ENCODE measurements at regions not wholly inside any gene's neighbourhood (a gene's known extent, or its start where the extent isn't known, plus 50 kb on each side); places are given as distances from the start of the nearest gene placed in this dataset.

- DNase-seq (ENCODE audit: low read depth in 2 of 2), result no peak
Measured at GRCh38 chr12:23169012-23169695, 544.2 kb downstream of the ETNK1 start.

DNA sequence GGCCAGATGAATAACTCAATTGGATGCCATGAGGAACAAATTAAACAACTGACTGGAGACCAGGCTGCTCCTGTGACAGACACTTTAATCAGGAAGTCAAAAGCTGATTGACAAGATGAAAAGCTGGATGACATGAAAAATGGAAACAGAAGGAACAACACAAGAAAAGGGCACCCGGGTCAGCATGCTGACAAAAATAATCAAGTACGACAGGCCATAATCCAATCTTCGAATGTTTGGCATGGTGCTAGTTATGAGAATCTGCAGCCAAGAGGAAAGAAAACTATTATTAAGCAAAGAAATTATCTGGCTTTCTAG lies 544.7 kb downstream of the ETNK1 start:
- DNase-seq (ENCODE audit: low read depth in 2 of 2), result no peak

DNA sequence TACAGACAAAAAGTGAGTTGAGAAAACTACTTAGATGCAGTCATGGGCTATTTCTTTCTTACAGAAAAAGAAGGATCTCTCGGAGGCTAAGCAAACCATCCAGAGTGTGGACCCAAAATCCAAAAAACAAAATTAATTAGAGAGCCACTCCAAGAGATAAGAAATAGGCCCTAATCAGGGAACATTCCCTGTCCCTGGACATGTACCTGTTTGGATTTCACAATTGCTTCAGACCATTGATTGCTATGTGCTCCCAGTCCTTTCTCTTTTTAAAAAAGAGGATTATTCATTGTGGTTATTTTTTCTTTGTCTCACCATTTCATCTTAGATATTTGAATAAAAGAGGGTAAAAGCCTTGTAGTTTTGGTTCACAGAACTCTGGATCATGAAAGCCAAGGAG lies 549.9 kb downstream of the ETNK1 start:
- DNase-seq (ENCODE audit: low read depth in 2 of 2), result no peak

GRCh38 chr12:23185346-23185745 lies 560.4 kb downstream of the ETNK1 start:
- DNase-seq (ENCODE audit: low read depth in 2 of 2), result no peak

DNA sequence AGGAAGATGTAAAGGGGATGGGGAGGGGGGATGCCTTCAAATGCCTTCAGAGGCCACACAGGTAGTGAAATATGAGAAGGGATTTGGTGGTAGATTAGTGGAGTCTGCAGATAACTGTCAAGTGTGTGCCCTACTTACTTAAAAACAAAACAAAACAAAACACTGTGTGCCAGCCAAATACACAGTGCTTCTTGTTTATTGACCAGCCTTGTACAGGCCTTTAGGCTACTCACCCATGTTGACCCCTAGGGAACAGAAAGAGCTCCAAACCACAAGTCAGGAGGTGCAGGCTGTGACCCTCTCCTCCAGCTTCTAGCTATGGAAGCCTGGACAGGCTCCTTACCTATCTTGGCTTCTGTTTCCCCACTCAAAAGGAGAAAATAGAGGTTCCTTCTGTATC lies 562.0 kb downstream of the ETNK1 start:
- DNase-seq (ENCODE audit: low read depth in 2 of 2), result no peak

- DNase-seq (ENCODE audit: low read depth in 2 of 2), result no peak
Measured at GRCh38 chr12:23193552-23193951, 568.6 kb downstream of the ETNK1 start.

DNA sequence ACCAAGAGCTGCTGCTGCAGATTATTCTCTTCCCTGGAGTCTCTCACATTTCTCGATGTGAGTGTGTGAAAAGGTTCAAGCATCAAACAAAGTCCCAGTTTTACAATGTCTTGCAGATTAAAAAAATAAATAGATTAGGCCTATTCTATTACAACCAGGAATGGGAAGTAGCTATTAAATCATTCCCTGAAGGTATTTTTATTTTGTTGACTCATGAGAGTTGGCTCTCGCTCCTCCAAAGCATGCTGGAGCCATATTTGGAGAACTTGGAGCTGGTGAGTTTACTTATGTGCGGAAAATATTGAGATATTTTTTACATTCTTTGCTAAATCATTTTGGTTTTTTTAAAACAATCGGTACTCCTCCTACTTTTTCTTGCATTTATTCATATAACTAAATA lies 572.3 kb downstream of the ETNK1 start:
- no peak for DNase-seq (ENCODE audit: low read depth in 2 of 2)

GRCh38 chr12:23202728-23203127 lies 577.8 kb downstream of the ETNK1 start:
- DNase-seq (ENCODE audit: low read depth in 2 of 2), result no peak

DNA sequence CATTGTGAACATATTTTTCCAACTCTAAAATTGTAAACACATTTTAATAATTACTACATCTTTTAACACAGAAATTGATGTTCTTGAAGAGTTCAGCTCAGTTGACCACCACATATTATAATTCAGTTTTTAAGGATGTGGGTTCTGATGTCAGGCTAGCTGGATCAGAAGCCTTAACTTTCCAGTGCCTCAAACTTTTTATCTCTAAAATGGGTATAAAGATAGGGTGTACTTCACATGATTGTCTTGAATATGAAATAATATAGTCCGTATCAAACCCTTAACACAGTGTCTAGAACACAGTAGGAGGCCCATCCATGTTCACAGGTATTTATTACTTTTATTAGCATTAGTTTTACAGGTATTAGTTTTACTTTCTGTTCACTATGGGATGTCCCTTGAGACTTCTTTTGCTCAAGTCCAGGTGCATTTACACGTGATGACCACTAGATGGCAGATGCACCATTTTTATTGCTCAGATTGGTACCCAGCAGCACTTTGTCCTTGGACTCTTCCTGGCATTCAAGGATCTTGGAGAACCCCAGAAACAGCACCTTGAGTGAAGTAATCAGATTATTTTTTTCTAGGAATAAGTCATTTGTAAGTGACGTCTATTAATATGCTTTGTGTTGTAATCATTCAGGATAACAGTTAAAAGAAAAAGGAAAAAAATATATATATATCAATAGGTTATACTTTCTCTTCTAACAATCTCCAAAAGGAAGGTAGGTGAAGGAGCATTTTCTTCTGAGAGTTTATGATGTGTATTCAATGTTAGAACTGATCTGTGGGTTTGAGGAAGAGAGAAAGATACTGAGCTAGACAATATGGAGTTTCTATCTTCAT lies 580.2 kb downstream of the ETNK1 start:
- peak; percentile 28 to 58 for DNase-seq (ENCODE audit: low read depth in 2 of 2)

- DNase-seq (ENCODE audit: low read depth in 2 of 2), result no peak
Measured at GRCh38 chr12:23209793-23210192, 584.8 kb downstream of the ETNK1 start.

DNA sequence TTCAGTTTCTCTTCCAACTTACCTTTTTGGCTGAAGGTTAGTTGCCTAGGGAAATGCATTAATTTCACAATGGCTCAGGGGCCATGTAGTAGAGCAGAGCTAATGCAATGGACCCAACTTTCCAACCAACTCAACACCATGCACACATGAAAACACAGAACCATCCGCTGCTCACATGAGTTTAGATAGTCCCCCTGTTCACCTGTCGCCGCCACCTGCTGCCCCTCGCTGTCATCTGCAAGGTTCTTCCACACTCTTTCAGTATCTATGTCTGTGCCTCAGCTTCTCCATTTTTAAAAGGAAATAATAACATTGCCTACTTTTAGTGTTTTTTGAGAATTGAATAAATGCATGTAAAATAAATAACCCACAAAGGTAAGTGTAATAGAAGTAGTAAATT lies 585.6 kb downstream of the ETNK1 start:
- no peak for DNase-seq (ENCODE audit: low read depth in 2 of 2)

GRCh38 chr12:23211384-23212320 lies 586.7 kb downstream of the ETNK1 start:
- no peak for DNase-seq (ENCODE audit: low read depth in 2 of 2)

GRCh38 chr12:23217158-23217557 lies 592.2 kb downstream of the ETNK1 start:
- DNase-seq (ENCODE audit: low read depth in 2 of 2), result no peak

- DNase-seq (ENCODE audit: low read depth in 2 of 2), result no peak
Measured at GRCh38 chr12:23217667-23218066, 592.7 kb downstream of the ETNK1 start.

- DNase-seq (ENCODE audit: low read depth in 2 of 2), result no peak
Measured at GRCh38 chr12:23221066-23221465, 596.1 kb downstream of the ETNK1 start.

GRCh38 chr12:23221926-23222325 lies 597.0 kb downstream of the ETNK1 start:
- no peak for DNase-seq (ENCODE audit: low read depth in 2 of 2)

GRCh38 chr12:23222801-23223200 lies 597.8 kb downstream of the ETNK1 start:
- DNase-seq (ENCODE audit: low read depth in 2 of 2), result no peak

DNA sequence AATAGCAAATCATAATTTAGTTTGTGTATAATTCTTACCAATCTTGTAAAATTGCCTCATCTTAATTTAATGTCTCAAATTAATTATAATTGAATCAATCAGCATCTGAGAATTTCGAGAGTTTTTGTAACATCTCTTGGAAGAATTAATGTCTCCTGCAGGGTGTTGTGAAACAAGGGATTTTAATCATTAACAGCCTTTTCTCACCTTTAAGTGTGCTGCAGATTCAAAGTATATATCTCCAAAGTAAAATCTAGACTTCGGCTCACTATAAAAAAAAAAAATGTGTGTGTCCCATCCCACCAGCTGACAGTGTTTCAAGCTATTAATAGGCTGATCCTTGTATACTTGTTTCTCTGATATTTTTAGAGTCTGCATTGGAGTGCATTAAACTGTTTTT lies 603.1 kb downstream of the ETNK1 start:
- no peak for DNase-seq (ENCODE audit: low read depth in 2 of 2)

GRCh38 chr12:23230899-23231298 lies 605.9 kb downstream of the ETNK1 start:
- no peak for DNase-seq (ENCODE audit: low read depth in 2 of 2)

- no peak for DNase-seq (ENCODE audit: low read depth in 2 of 2)
Measured at GRCh38 chr12:23236066-23236780, 611.3 kb downstream of the ETNK1 start.

DNA sequence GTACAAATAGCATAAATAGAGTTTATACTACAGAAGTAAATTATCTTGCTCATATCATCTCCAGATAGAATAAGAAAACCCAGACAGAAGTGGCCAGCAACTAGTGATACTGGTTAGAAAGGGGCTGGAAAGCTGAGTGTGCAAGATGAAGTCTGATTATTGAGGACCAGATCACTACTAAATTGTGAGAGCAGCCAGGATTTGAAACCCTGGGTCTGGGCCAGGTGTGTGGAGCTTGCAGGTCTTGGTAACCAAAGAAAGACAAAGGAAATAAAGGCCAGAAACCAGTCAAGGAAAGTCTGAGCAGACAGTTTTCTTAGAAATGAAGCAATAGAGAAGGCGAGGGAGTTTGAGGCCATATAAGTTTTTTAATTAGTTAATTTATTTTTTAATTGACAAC lies 611.8 kb downstream of the ETNK1 start:
- DNase-seq (ENCODE audit: low read depth in 2 of 2), result no peak

DNA sequence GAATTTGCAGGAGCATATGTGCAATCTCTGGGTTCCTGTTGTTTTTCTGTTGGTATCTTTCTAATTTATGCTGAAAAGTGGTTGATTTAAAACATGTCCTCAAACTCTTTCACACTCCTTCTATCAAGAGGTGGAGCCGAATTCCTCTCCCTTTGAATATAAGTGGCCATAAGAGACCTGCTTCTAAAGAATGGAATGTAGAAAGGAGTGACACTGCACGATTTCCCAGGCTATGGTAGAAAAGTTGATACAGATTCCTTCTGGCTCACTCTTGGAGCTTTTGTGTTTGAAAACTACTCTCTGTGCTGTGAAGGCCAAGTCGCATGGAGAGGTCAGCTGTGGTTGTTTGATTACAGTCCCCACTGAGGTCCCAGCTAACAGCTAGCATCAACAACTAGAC lies 613.2 kb downstream of the ETNK1 start:
- DNase-seq (ENCODE audit: low read depth in 2 of 2), result no peak
